Epithelial cell of esophagus (primary cell): ENCODE measurements at regions not wholly inside any gene's neighbourhood (a gene's known extent, or its start where the extent isn't known, plus 50 kb on each side); places are given as distances from the start of the nearest gene placed in this dataset.

Experiments used
- DNase-seq: peaks from one replicate; pipeline ENCODE4 v3.0.0; 2010; ENCODE audit warnings: low read depth
- H3K4me3 ChIP-seq: 2 replicates; pipeline ENCODE4 v1.5.1; 2011; ENCODE audit warnings: mild to moderate bottlenecking, low read length, control low read depth
- TF ChIP-seq, protein P1 (sequence below): IDR thresholded peaks from 2 replicates; pipeline ENCODE4 v1.5.1; 2011; ENCODE audit warnings: low read depth, mild to moderate bottlenecking, low read length, control low read depth, inconsistent platforms; ENCODE audit not compliant: insufficient read depth; ENCODE audit errors: missing control alignments

DNA sequence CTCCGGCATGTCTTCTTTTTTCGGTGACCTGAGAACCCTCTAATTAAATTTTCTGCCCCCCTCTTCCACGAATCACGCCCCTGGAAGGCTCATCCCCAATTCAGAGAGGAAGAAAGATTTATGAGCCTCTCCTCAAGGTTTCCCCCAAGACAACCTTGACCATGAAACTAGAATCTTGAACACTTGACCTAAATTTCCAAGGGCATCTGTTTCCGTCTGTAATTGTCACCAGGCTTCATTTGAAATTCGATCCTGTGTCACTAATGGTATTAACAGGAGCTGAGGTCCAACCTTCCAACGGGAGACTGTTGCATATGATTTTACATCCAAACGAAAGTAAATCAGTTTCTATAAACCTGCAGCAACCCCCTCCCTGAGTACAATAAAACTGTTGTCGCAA is 139.9 kb upstream of the ZIC3 start:
- no peak overlapping the region for H3K4me3 ChIP-seq
- TF ChIP-seq, protein P1, sequence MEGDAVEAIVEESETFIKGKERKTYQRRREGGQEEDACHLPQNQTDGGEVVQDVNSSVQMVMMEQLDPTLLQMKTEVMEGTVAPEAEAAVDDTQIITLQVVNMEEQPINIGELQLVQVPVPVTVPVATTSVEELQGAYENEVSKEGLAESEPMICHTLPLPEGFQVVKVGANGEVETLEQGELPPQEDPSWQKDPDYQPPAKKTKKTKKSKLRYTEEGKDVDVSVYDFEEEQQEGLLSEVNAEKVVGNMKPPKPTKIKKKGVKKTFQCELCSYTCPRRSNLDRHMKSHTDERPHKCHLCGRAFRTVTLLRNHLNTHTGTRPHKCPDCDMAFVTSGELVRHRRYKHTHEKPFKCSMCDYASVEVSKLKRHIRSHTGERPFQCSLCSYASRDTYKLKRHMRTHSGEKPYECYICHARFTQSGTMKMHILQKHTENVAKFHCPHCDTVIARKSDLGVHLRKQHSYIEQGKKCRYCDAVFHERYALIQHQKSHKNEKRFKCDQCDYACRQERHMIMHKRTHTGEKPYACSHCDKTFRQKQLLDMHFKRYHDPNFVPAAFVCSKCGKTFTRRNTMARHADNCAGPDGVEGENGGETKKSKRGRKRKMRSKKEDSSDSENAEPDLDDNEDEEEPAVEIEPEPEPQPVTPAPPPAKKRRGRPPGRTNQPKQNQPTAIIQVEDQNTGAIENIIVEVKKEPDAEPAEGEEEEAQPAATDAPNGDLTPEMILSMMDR, result no peak
- no peak for DNase-seq

DNA sequence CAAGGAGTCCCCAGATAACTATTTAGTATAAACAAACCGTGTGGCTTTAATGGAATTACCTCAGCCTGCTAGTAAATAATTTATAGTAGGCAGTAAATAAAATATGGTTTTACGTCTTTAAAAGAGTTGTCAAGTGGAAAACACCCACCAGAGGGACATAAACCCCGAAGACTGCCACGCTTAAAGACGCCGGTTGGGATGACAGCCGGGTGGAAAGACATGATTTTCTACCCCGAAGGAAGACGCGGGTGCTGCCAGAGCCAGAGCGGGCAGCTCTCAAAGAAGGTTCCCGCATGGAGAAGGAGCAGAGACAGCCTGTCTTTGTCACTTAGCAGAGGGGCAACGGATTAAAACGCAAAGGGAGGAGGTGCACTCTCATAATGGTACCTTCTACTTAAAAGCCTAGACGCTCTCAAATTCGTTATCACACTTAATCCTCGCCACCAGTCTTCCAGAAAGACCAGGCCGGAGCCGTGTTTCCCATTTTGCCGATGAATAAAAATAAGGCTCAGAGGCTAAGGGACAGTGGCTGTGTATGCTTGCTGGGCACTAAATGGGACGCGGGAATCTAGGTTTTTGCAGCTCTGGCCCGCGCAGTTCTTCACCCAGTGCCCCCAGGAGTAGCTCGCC is 140.5 kb upstream of the ZIC3 start:
- TF ChIP-seq, protein P1, result no peak
- no peak for DNase-seq
- H3K4me3 ChIP-seq, result no peak overlapping the region

DNA sequence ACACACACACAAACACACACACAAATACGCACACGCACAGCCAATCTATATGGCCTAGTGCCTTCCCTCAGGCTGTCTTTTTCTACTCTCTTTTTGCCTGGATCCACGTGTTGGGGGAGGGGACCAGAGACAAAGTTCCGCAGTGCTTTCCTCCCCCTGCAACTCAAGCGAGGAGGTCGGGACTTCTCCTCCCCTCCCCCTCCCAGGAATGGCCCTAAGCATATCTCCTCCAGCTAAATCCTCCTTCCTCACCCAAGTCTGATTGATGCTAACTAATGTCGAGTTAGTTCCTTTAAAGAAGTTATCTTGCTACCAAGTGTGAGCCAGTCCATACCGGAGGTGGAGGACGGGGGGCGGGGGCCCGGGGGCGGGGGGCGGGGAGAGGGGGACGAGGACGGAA is 141.2 kb upstream of the ZIC3 start:
- no peak for DNase-seq
- TF ChIP-seq, protein P1, result no peak
- H3K4me3 ChIP-seq, result no peak overlapping the region

DNA sequence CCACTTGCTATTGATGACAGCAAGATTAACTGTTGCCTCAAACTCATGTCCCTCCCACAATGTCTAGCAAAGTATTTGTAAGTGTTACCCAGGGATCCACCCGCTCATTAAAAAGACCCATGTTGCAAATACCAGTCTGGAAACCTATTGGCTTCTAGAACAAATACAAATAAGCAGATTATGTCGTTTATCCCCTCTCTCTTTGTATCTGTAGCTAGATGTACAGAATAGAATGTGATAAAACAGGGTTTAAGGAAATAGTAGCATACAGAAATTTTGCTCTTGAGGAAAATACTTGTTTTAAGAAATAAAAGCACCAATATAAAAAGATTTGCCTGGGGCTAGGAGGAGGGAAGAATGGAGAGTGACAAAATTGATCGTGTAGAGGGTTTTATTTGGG is 142.7 kb upstream of the ZIC3 start:
- TF ChIP-seq, protein P1, result no peak
- no peak overlapping the region for H3K4me3 ChIP-seq
- no peak for DNase-seq

DNA sequence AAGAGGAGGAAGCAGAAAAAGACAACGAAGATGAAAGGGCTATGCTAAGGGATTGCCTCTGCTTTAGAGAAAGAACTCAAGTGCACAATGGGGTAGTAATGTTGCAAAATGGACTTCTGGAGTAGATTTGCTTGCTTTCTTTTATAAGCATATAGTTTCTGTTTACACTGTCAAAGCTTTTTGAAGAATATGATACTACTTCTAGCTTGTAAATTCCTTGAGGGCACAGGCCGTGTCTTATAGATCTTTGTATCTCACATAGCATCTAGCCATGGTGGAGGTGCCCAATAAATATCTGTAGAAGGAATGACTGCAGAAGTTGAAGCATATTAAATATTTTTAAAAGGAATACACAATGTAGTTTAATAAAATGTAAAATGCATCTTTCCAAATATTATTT is 147.8 kb upstream of the ZIC3 start:
- no peak for DNase-seq
- no peak overlapping the region for H3K4me3 ChIP-seq
- TF ChIP-seq, protein P1, result no peak

DNA sequence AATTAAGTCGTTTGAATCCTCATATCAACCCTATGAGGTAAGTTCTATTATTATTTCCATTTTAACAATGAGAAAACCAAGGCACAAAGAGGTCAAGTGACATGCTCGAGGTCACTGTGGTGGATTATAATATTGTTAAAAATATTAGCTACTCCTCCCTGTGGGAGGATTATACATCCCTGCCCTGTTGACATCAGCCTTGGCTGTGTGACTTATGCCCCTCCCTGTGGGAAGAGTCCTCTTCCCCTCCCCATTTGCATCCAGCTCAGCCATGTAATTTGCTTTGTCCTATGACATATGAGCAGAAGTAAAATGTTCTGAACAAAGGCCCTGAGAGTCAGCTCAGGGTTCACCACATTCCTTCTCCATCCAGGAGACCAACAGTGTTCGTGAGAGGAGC is 152.7 kb upstream of the ZIC3 start:
- TF ChIP-seq, protein P1, result no peak
- DNase-seq, result no peak
- no peak overlapping the region for H3K4me3 ChIP-seq

DNA sequence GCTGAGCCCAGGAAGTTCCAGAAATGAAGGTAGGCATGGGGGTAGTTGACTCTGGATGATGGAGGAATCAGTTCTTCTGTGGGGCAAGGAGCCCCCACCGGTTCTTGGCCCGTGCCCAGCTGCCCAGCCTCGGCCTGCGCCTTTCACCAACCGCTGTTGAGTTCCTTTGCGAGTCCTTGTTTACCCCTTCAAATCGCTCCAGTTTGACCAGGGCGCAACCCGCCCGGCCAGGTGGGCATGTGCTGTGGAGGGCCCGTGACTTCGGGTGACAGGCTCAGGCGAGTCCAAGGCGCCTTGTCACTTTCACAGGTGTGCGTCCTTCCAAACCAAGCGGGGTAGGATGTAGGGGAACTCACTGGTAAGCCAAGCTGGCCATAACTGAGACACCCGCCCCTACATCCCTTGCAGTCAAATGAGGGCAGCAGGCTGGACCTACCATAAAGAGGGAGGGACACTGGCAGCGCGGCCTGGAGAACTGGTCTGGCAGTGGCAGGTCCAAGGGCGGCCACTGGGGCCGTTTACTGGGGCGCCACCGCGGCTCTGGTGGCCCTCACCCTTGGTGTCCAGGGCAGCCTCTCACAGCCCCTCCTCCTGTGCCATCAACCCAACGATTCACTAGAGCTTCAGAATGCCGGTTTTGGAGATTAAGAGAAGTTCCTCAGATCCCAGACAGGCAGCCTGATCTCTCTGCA is 160.3 kb upstream of the ZIC3 start:
- H3K4me3 ChIP-seq, result no peak overlapping the region
- TF ChIP-seq, protein P1, result no peak
- no peak for DNase-seq
